ENCODE measurements at regions not wholly inside any gene's neighbourhood (a gene's known extent, or its start where the extent isn't known, plus 50 kb on each side); places are given as distances from the start of the nearest gene placed in this dataset.
A peak's percentile ranks its signal among the peaks of the same experiment; 100 is the strongest.
"Not testable (repeated sequence)": the region's sequence is repeated elsewhere in the genome, so short reads cannot be mapped to it uniquely, and the experiment has no call there.

DNA sequence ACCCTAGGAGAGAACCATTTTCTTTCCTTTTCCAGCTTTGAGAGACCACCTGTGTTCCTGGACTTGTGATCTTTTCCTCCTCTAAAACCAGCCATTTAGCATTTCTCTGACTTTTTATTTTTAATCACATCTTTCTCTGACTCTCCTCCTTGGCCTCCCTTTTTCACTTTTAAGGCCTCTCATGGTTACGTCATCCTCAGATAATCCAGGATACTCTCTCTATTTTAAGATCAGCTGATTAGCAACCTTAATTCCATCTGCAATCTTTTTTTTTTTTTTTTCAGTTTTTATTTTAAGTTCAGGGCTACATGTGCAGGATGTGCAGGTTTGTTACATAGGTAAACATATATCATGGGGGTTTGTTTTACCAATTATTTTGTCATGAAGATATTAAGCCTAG is 54.0 kb downstream of the RFPL4B start:
- no peaks in the 10 kb centered on the region for H3K4me1 Mint-ChIP-seq
- no peaks in the 10 kb centered on the region for H3K36me3 Mint-ChIP-seq
- H3K27ac Mint-ChIP-seq: no peak overlapping the region
- no peak for DNase-seq
- H3K27me3 Mint-ChIP-seq (ENCODE audit: low read depth in 3 of 3): peaks cover 0 to 3% (median 0%) of the 10 kb centered on the region in 3 donors
- H3K4me3 Mint-ChIP-seq: no peak overlapping the region
- H3K9me3 Mint-ChIP-seq: peaks cover 0 to 7% (median 0%) of the 10 kb centered on the region in 6 donors

DNA sequence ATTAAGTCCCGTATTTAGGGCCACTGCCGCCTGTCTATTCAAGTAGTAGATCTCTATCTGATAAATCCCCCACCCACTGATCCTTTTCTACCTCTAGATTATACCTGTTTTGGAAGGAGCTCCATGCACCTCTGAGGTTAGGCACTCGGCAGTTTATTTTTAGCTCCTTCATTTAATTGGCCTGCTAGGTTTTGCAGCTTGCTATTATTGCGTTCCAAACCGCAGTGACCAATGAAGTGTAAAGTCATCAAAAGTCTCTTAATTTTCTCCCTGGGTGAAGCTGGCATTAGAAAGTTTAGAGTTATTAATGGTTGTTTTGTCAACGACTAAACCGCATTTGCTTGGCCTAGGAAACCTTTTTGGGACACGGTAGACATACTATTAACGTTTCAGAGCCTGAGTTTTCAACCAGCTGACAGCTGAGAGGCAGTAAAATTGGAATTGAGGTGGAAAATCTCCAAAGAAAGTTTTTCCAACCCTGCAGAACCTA is 60.0 kb downstream of the RFPL4B start:
- Mint-ChIP-seq H3K9me3 (peaks cover 0 to 3% (median 0%) of the 10 kb centered on the region in 6 donors), H3K4me1 (no peaks in the 10 kb centered on the region), H3K27ac (peak overlapping the region in 1 of 6 donors; percentile 12), H3K4me3 (no peak overlapping the region), H3K36me3 (no peaks in the 10 kb centered on the region), H3K27me3 (ENCODE audit: low read depth in 3 of 3) (peaks cover 0 to 6% (median 6%) of the 10 kb centered on the region in 3 donors)
- DNase-seq: no peak

DNA sequence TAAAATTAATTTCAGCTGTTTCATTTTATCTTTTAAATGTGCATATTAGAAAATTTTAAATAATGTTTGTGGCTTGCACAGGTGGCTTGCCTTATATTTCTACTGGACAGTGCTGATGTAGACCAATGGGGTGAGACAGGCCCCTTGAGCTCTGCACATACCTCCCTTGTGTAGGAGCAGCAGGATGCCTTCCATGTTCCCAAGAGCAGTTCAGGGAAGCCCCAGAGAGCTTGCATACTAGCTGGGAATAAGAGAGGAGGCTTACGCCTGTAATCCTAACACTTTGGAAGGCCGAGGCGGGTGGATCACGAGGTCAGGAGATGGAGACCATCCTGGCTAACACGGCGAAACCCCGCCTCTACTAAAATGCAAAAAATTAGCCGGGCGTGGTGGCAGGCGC is 61.4 kb downstream of the RFPL4B start:
- Mint-ChIP-seq H3K36me3 (no peaks in the 10 kb centered on the region), H3K9me3 (peaks cover 0 to 1% (median 0%) of the 10 kb centered on the region in 6 donors), H3K4me3 (no peak overlapping the region), H3K27ac (no peak overlapping the region), H3K4me1 (no peaks in the 10 kb centered on the region), H3K27me3 (ENCODE audit: low read depth in 3 of 3) (peaks cover 0 to 6% (median 6%) of the 10 kb centered on the region in 3 donors)
- no peak for DNase-seq

DNA sequence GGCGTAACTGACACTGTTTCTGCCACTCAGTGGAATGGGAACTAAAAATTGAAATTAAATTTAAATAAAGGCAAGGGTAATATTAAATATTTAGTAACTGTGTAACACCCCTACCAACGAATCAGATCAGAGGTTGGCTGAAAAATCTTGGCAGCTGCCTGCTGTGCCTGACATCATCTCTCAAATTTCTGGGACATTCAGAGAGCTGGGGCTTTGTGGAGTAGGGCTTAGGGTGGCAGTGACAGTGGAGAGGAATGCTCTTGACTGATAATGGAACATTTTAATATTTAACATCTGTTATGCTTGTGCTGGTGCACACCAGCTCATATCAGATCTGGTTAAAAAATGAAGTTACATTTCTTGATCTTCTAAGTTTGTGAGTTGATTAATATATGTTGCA is 62.2 kb downstream of the RFPL4B start:
- no peak overlapping the region for H3K4me3 Mint-ChIP-seq
- no peak overlapping the region for H3K27ac Mint-ChIP-seq
- H3K4me1 Mint-ChIP-seq: no peaks in the 10 kb centered on the region
- H3K36me3 Mint-ChIP-seq: no peaks in the 10 kb centered on the region
- H3K27me3 Mint-ChIP-seq (ENCODE audit: low read depth in 3 of 3): peaks cover 0 to 6% (median 6%) of the 10 kb centered on the region in 3 donors
- DNase-seq: no peak
- H3K9me3 Mint-ChIP-seq: peaks cover 0 to 2% (median 0%) of the 10 kb centered on the region in 6 donors

- H3K9me3 Mint-ChIP-seq: peaks cover 0 to 5% (median 0%) of the 10 kb centered on the region in 6 donors
- H3K4me3 Mint-ChIP-seq: no peak overlapping the region
- H3K27me3 Mint-ChIP-seq (ENCODE audit: low read depth in 3 of 3): peaks cover 0 to 5% (median 1%) of the 10 kb centered on the region in 3 donors
- no peaks in the 10 kb centered on the region for H3K36me3 Mint-ChIP-seq
- no peaks in the 10 kb centered on the region for H3K4me1 Mint-ChIP-seq
- no peak for DNase-seq
- no peak overlapping the region for H3K27ac Mint-ChIP-seq
Observed at GRCh38 chr6:112413780-112414179, 66.7 kb downstream of the RFPL4B start.

- H3K4me3 Mint-ChIP-seq: no peak overlapping the region
- H3K4me1 Mint-ChIP-seq: no peaks in the 10 kb centered on the region
- no peaks in the 10 kb centered on the region for H3K36me3 Mint-ChIP-seq
Observed at GRCh38 chr6:112415366-112415765, 68.2 kb downstream of the RFPL4B start.

GRCh38 chr6:112416866-112417265 is 69.7 kb downstream of the RFPL4B start:
- peaks cover 0 to 8% (median 3%) of the 10 kb centered on the region in 6 donors for H3K9me3 Mint-ChIP-seq
- no peaks in the 10 kb centered on the region for H3K36me3 Mint-ChIP-seq
- H3K4me1 Mint-ChIP-seq: no peaks in the 10 kb centered on the region
- H3K4me3 Mint-ChIP-seq: no peak overlapping the region
- peaks cover 0 to 9% (median 0%) of the 10 kb centered on the region in 3 donors for H3K27me3 Mint-ChIP-seq (ENCODE audit: low read depth in 3 of 3)
- H3K27ac Mint-ChIP-seq: no peak overlapping the region
- DNase-seq: no peak

More at GRCh38 chr6:112415366-112415765, 68.2 kb downstream of the RFPL4B start:
- Mint-ChIP-seq H3K9me3 (peaks cover 0 to 5% (median under 1%) of the 10 kb centered on the region in 6 donors), H3K27me3 (ENCODE audit: low read depth in 3 of 3) (peaks cover 0 to 5% (median 0%) of the 10 kb centered on the region in 3 donors), H3K27ac (no peak overlapping the region)
- no peak for DNase-seq

GRCh38 chr6:112427011-112427410 is 79.9 kb downstream of the RFPL4B start:
- not testable (repeated sequence) for H3K4me1 Mint-ChIP-seq, H3K36me3 Mint-ChIP-seq, H3K4me3 Mint-ChIP-seq, DNase-seq, H3K27ac Mint-ChIP-seq
- peaks cover 0 to 13% (median 3%) of the 10 kb centered on the region in 6 donors for H3K9me3 Mint-ChIP-seq
- peaks cover 3 to 15% (median 4%) of the 10 kb centered on the region in 3 donors for H3K27me3 Mint-ChIP-seq (ENCODE audit: low read depth in 3 of 3)

- no peak for DNase-seq
- H3K4me1 Mint-ChIP-seq: no peaks in the 10 kb centered on the region
- H3K27me3 Mint-ChIP-seq (ENCODE audit: low read depth in 3 of 3): peaks cover 2 to 13% (median 4%) of the 10 kb centered on the region in 3 donors
- H3K4me3 Mint-ChIP-seq: no peak overlapping the region
- H3K9me3 Mint-ChIP-seq: peaks cover 0 to 12% (median 2%) of the 10 kb centered on the region in 6 donors
- no peak overlapping the region for H3K27ac Mint-ChIP-seq
- no peaks in the 10 kb centered on the region for H3K36me3 Mint-ChIP-seq
Observed at GRCh38 chr6:112427499-112427898, 80.4 kb downstream of the RFPL4B start.

DNA sequence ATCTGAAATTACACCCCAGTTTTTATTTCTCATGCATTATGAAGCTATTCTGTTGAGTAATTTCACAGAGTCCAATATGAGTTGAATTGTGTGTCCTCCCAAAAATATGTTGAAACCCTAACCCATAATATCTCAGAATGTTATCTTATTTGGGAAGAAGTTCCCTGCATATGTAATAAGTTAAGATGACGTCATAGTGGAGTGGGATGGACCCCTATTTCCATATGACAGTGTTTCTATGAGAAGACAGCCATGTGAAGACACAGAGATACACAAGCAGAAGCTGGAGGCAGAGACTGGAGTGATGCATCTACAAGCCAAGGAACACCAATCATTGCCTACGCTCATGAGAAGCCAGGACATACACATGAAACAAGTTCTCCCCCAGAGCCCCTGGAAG is 81.3 kb downstream of the RFPL4B start:
- Mint-ChIP-seq H3K27ac (no peak overlapping the region), H3K4me3 (no peak overlapping the region), H3K36me3 (no peaks in the 10 kb centered on the region), H3K9me3 (peaks cover 0 to 11% (median 0%) of the 10 kb centered on the region in 6 donors), H3K4me1 (no peaks in the 10 kb centered on the region), H3K27me3 (ENCODE audit: low read depth in 3 of 3) (peaks cover 2 to 8% (median 4%) of the 10 kb centered on the region in 3 donors)
- no peak for DNase-seq

GRCh38 chr6:112429226-112429625 is 82.1 kb downstream of the RFPL4B start:
- peaks cover 2 to 7% (median 4%) of the 10 kb centered on the region in 3 donors for H3K27me3 Mint-ChIP-seq (ENCODE audit: low read depth in 3 of 3)
- DNase-seq: no peak
- H3K36me3 Mint-ChIP-seq: no peaks in the 10 kb centered on the region
- H3K27ac Mint-ChIP-seq: no peak overlapping the region
- no peaks in the 10 kb centered on the region for H3K4me1 Mint-ChIP-seq
- H3K9me3 Mint-ChIP-seq: peaks cover 0 to 11% (median 0%) of the 10 kb centered on the region in 6 donors
- H3K4me3 Mint-ChIP-seq: no peak overlapping the region

DNA sequence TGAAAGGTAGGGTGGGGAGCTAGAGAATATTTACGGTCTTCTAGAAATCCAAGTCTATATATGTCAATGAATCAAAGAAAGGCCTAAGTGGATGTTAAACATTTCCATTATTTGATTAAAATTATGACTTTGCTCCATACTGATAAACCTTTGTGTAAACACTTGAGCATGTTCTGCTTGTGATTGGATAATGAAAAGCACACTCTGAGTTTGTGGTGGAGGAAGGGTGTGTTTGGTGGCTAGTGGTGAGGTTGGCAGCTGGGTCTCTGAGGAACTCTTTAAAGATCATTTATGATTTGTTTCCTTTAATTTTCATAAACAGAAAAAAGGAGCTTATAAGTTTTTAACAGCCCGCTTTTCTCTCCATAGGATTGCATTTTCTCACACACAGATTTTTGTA is 84.7 kb downstream of the RFPL4B start:
- Mint-ChIP-seq H3K4me3 (no peak overlapping the region), H3K9me3 (peaks cover 0 to 4% (median 0%) of the 10 kb centered on the region in 6 donors), H3K4me1 (no peaks in the 10 kb centered on the region), H3K27ac (no peak overlapping the region), H3K27me3 (ENCODE audit: low read depth in 3 of 3) (peaks cover 2% of the 10 kb centered on the region in 3 donors), H3K36me3 (no peaks in the 10 kb centered on the region)
- DNase-seq: no peak

- no peak overlapping the region for H3K4me3 Mint-ChIP-seq
- H3K9me3 Mint-ChIP-seq: no peaks in the 10 kb centered on the region
- H3K36me3 Mint-ChIP-seq: no peaks in the 10 kb centered on the region
- no peak for DNase-seq
- H3K27ac Mint-ChIP-seq: no peak overlapping the region
- peaks cover 2 to 3% (median 2%) of the 10 kb centered on the region in 3 donors for H3K27me3 Mint-ChIP-seq (ENCODE audit: low read depth in 3 of 3)
- H3K4me1 Mint-ChIP-seq: no peaks in the 10 kb centered on the region
Observed at GRCh38 chr6:112432853-112433252, 85.7 kb downstream of the RFPL4B start.

DNA sequence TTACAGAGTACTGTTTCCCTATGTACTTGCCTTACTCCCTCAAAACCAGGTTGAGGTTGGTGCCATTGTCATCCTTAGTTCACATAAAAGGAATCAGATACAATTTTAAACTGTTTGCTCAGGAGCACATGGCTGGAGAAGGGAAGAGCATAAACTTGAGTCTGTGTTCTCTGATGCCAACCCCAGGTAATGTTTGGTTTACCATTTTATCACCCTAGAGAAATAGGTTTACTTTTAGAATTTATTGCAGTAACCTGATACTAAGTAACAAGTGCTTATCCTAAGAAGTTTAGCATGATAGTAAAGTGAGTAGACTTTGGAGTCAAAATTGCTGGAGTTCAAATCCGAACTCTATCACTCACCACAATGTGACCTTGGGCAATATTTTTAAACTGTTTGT is 86.3 kb downstream of the RFPL4B start:
- peaks cover 0 to 4% (median 0%) of the 10 kb centered on the region in 3 donors for H3K27me3 Mint-ChIP-seq (ENCODE audit: low read depth in 3 of 3)
- H3K27ac Mint-ChIP-seq: no peak overlapping the region
- H3K36me3 Mint-ChIP-seq: no peaks in the 10 kb centered on the region
- no peak for DNase-seq
- H3K9me3 Mint-ChIP-seq: no peaks in the 10 kb centered on the region
- H3K4me3 Mint-ChIP-seq: no peak overlapping the region
- no peaks in the 10 kb centered on the region for H3K4me1 Mint-ChIP-seq

- H3K36me3 Mint-ChIP-seq: no peaks in the 10 kb centered on the region
- no peak overlapping the region for H3K4me3 Mint-ChIP-seq
- no peak overlapping the region for H3K27ac Mint-ChIP-seq
- H3K9me3 Mint-ChIP-seq: peaks cover 0 to 2% (median 0%) of the 10 kb centered on the region in 6 donors
- H3K4me1 Mint-ChIP-seq: no peaks in the 10 kb centered on the region
- H3K27me3 Mint-ChIP-seq (ENCODE audit: low read depth in 3 of 3): peaks cover 0 to 4% (median 0%) of the 10 kb centered on the region in 3 donors
- DNase-seq: no peak
Observed at GRCh38 chr6:112434896-112435435, 87.8 kb downstream of the RFPL4B start.

Data from immature natural killer cell (primary cell).